NCI-H345 treated with DMSO at 0.1 percent for 48 hours (cell line): ENCODE measurements at regions not wholly inside any gene's neighbourhood (a gene's known extent, or its start where the extent isn't known, plus 50 kb on each side); places are given as distances from the start of the nearest gene placed in this dataset.
"Not testable (repeated sequence)": the region's sequence is repeated elsewhere in the genome, so short reads cannot be mapped to it uniquely, and the experiment has no call there.

Experiments used
- DNase-seq: peaks from one replicate; lab custom pipeline; 2025; ENCODE audit not compliant: unreplicated experiment; lab: John Stamatoyannopoulos, UW

DNA sequence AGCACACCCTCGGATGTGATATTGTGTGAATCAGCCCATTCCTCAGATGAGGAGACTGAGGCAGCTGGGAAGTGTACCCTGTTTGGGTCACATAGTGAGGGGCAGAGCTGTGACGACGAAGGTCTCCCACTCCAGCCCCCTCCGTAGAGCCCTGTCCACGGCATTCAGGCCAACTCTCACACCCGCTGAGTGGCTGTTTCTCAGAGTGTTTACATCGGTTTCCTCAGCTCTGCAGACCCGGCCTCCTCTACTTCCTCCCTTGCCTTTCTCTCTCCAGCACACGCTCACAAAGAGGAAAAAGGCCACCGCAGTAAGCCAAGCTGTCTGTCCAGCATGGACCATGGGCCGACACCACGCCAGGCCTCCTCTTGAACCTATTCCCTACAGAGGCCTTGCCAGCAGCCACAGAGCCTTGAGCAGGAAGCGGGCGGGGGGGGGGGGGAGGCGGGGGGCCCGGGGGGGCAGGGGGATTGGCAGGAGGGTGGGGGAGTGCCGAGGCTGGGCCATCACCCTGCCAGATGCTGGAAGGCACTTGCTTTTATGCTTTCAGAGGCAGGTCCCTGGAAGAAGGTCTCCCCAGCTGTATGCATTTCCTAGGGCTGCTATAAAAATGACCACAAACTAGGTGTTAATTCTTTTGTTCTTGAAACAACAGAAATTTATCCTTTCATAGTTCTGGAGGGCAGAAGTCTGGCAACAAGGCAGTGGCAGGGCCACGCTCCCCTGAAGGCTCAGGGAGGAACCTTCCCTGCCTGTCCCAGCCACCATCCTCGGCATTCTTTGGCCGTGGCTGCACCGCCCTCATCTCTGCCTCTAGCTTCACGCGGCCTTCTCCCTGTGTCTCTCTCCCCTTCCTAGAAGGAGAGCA, 178.4 kb downstream of the PSMG1 start:
- no peak for DNase-seq

DNA sequence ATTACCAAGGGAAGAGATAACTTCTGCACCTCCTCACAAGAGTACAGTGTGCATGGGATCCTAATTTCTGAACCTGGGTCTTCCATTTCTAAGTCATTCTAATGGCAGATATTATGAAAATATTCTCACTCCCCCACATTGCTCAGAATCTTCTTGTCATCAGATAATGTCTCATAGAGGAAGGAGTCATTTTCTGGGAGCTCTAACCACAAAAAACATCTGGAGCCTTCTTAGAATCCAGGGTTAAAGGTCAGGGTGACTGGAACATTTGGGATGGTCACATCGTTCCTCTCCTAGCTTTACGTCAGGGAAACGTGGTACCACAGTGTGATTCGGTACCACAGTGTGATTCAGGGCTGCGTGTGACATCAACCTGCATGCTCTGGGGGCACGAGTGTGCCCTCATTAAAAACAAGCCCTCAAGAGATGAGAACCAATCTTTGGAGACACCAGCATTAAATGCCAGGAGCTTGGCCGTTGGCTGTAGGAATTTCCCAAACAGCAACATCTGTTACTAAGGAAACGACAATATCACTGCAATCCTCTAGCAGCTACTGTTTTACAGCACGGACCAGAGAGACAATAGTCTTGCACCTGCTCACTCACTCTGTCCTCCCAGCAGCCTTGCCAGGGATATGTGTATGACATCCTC, 179.1 kb downstream of the PSMG1 start:
- DNase-seq = no peak

- no peak for DNase-seq
Observed at GRCh38 chr21:39001341-39001740, 181.9 kb downstream of the PSMG1 start.

DNA sequence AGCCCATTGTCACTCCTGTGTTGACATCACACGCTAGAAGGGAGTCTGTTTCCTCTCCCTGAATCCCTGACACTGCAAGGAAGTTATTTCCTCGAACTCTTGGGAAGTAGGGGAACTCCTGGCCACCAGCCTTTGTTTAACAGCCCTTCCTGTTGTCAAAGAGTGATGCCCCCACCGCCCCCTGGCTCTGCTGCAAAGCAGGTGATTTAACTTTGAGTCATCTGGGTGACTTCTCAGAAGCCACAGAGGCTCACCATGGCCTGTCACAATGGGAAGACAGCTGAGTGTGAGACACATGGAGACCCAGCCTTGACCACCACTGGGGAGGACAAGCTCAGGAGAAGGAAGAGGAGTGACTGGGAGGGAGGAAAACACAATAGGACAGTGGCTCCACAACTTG, 182.8 kb downstream of the PSMG1 start:
- DNase-seq = no peak

DNA sequence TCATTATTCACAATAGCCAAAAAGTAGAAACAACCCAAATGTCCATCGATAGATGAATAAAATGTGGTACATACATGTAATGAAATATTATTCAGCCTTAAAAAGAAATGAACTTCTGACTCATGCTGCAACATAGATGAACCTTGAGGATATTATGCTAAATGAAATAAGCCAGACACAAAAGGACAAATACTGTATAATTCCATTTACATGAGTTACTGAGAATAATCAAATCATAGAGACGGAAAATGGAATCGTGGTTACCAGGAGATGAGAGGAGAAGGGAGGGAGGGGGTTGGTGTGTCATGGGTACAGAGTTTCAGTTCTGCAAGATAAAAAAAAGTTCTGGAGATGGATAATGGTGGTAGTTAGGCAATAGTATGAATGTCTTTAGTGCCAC, 184.1 kb downstream of the PSMG1 start:
- no peak for DNase-seq

DNA sequence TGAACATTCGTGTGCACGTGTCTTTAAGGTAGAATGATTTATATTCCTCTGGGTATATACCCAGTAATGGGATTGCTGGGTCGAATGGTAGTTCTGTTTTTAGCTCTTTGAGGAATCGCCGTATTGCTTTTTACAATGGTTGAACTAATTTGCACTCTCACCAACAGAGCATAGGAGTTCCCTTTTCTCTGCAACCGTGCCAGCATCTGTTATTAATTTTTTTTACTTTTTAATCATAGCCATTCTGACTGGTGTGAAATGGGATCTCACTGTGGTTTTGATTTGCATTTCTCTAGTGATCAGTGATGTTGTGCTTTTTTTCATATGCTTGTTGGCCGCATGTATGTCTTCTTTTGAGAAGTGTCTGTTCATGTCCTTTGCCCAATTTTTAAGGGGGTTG, 185.0 kb downstream of the PSMG1 start:
- DNase-seq = not testable (repeated sequence)

DNA sequence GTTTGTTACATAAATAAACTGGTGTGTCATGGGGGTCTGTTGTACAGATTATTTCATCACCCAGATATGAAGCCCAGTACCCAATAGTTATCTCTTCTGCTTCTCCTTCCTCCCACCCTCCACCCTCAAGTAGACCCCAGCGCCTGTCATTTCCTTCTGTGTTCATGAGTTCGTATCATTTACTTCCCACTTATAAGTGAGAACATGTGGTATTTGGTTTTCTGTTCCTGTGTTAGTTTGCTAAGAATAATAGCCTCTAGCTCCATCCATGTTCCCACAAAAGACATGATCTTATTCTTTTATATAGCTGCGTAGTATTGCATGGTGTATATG, 185.4 kb downstream of the PSMG1 start:
- DNase-seq = not testable (repeated sequence)

- DNase-seq = no peak
Observed at GRCh38 chr21:38997051-38997842, 186.0 kb downstream of the PSMG1 start.

- no peak for DNase-seq
Observed at GRCh38 chr21:38996355-38996754, 186.9 kb downstream of the PSMG1 start.

- DNase-seq = peak; percentile 72
Observed at GRCh38 chr21:38995731-38996130, 187.5 kb downstream of the PSMG1 start.

- DNase-seq = no peak
Observed at GRCh38 chr21:38995071-38995669, 188.1 kb downstream of the PSMG1 start.

- no peak for DNase-seq
Observed at GRCh38 chr21:38994042-38994441, 188.3 kb downstream of the ETS2 start.

DNA sequence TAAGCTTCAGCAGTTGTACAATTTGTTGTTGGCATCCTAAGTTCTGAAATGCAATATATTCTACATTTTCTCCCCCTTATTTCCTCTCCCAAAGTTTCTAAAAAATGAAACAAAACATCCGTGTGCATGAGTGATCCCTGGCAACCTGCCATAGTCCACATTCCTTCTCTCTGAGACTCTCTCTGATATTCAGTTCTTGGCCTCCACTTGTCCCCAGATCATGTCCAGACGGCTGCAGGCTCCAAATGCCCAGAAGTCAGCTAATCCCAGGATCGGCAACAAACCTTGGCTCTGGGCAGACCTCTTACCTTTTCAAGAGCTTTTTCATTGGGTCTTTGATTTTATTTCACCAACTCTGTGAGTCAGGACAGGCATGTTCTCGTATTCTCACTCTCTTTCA, 187.8 kb downstream of the ETS2 start:
- DNase-seq = no peak

DNA sequence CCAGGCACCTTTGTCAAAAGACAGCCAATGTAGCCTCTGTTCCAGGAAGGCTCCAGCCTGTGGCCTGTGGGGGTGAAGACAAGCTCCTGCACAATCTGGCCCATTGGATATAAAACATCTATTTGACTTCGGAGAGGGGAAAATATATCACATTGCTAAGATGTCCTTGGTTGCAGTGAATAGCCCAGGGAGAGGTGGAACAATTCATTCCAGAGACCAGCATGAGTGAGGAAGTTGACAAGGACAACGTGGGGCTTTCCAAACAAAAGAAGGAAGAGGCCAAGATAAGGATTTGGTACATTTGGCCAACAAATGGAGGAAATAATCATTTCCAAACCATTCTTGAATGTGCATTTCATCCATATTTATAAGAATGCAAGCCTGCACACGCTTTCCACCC, 187.0 kb downstream of the ETS2 start:
- DNase-seq = no peak

DNA sequence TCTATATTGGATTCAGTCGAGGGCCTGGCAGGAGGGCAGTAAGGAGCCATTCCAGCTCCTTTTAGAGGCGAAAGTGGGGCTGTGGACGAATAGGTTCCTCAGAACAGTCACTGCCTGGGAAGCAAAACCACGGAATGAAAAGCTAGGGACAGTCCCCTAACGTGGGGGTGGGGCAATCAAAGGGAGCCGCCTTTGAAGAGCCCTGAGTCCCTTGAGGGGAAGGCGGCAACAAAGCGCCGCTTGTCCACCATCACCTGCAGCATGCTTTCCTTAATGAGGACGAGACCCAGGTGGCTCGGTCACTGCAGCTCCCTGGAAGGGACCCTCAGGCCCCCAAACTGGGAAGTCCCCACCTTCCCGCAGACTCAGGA, 184.7 kb downstream of the ETS2 start:
- peak; percentile 84 for DNase-seq

DNA sequence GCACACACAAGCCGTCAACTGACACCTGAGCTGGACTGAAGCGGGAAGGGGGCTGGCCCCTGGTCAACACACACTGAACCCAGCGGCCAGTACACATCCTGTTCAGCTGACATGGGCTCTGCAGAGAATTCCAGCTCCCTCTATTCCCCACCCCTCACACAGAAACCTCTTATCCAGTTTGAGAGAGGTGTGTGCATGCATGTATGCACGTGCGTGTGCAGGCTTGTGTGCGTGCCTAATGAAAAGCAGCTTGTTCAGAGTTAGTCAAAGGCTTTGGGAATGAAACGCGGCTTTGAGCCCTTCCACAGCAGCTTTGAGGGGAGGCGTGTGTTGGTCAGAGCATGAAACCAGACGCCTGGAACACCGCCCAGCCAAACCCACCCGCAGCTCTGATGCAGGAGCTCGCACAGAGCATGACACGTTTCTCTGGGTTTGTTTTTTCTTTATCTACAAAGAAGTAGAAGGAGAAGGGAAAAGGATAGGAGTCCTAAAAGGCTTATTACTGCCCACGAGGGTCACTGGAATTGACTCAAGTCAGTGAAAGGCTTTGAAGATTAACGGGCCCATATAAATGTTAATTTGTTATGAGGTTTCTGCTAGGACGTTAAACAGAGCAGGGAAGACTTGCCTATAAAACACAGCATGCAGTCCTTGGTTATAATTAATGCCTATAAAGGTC, 184.2 kb downstream of the ETS2 start:
- peak; percentile 91 for DNase-seq

- no peak for DNase-seq
Observed at GRCh38 chr21:38989379-38989744, 183.6 kb downstream of the ETS2 start.

- DNase-seq = peak; percentile 73
Observed at GRCh38 chr21:38988509-38989378, 183.0 kb downstream of the ETS2 start.

- DNase-seq = peak; percentile 57
Observed at GRCh38 chr21:38987633-38988508, 182.1 kb downstream of the ETS2 start.
